ENCODE measurements at regions not wholly inside any gene's neighbourhood (a gene's known extent, or its start where the extent isn't known, plus 50 kb on each side); places are given as distances from the start of the nearest gene placed in this dataset.
"Not testable (repeated sequence)": the region's sequence is repeated elsewhere in the genome, so short reads cannot be mapped to it uniquely, and the experiment has no call there.

- Histone ChIP-seq H3K27ac (ENCODE audit: low read depth, low read length) (no peak overlapping the region), H3K9me3 (ENCODE audit: control insufficient read depth, insufficient read depth, low read length) (no peaks in the 10 kb centered on the region), H3K9ac (ENCODE audit: low read depth, low read length) (no peak overlapping the region), H3K4me3 (ENCODE audit: low read depth, low read length) (no peak overlapping the region), H3K4me1 (ENCODE audit: control insufficient read depth, insufficient read depth, low read length) (no peaks in the 10 kb centered on the region), H3K27me3 (ENCODE audit: control insufficient read depth, insufficient read depth, low read length) (no peaks in the 10 kb centered on the region), H3K36me3 (ENCODE audit: control insufficient read depth, insufficient read depth, low read length) (no peaks in the 10 kb centered on the region)
Measured at GRCh38 chr1:65629788-65630187, 162.9 kb upstream of the PDE4B start.

- H3K27me3 ChIP-seq (ENCODE audit: control insufficient read depth, insufficient read depth, low read length) = no peaks in the 10 kb centered on the region
- H3K36me3 ChIP-seq (ENCODE audit: control insufficient read depth, insufficient read depth, low read length) = no peaks in the 10 kb centered on the region
- no peak overlapping the region for H3K27ac ChIP-seq (ENCODE audit: low read depth, low read length)
- no peaks in the 10 kb centered on the region for H3K9me3 ChIP-seq (ENCODE audit: control insufficient read depth, insufficient read depth, low read length)
- no peak overlapping the region for H3K9ac ChIP-seq (ENCODE audit: low read depth, low read length)
- H3K4me3 ChIP-seq (ENCODE audit: low read depth, low read length) = no peak overlapping the region
- H3K4me1 ChIP-seq (ENCODE audit: control insufficient read depth, insufficient read depth, low read length) = no peaks in the 10 kb centered on the region
Measured at GRCh38 chr1:65630855-65631254, 161.8 kb upstream of the PDE4B start.

GRCh38 chr1:65632235-65632634 is 160.5 kb upstream of the PDE4B start:
- Histone ChIP-seq H3K27ac (ENCODE audit: low read depth, low read length) (no peak overlapping the region), H3K27me3 (ENCODE audit: control insufficient read depth, insufficient read depth, low read length) (no peaks in the 10 kb centered on the region), H3K9ac (ENCODE audit: low read depth, low read length) (no peak overlapping the region), H3K9me3 (ENCODE audit: control insufficient read depth, insufficient read depth, low read length) (no peaks in the 10 kb centered on the region), H3K4me3 (ENCODE audit: low read depth, low read length) (no peak overlapping the region), H3K4me1 (ENCODE audit: control insufficient read depth, insufficient read depth, low read length) (no peaks in the 10 kb centered on the region), H3K36me3 (ENCODE audit: control insufficient read depth, insufficient read depth, low read length) (no peaks in the 10 kb centered on the region)

- no peak overlapping the region for H3K4me3 ChIP-seq (ENCODE audit: low read depth, low read length)
Measured at GRCh38 chr1:65640046-65640445, 152.6 kb upstream of the PDE4B start.

GRCh38 chr1:65649185-65649584 is 143.5 kb upstream of the PDE4B start:
- not testable (repeated sequence) for H3K27me3 ChIP-seq (ENCODE audit: control insufficient read depth, insufficient read depth, low read length); H3K9me3 ChIP-seq (ENCODE audit: control insufficient read depth, insufficient read depth, low read length); H3K4me1 ChIP-seq (ENCODE audit: control insufficient read depth, insufficient read depth, low read length); H3K27ac ChIP-seq (ENCODE audit: low read depth, low read length); H3K9ac ChIP-seq (ENCODE audit: low read depth, low read length); H3K36me3 ChIP-seq (ENCODE audit: control insufficient read depth, insufficient read depth, low read length); H3K4me3 ChIP-seq (ENCODE audit: low read depth, low read length)

More at GRCh38 chr1:65640046-65640445, 152.6 kb upstream of the PDE4B start:
- Histone ChIP-seq H3K4me1 (ENCODE audit: control insufficient read depth, insufficient read depth, low read length) (no peaks in the 10 kb centered on the region), H3K27me3 (ENCODE audit: control insufficient read depth, insufficient read depth, low read length) (no peaks in the 10 kb centered on the region), H3K27ac (ENCODE audit: low read depth, low read length) (no peak overlapping the region), H3K9me3 (ENCODE audit: control insufficient read depth, insufficient read depth, low read length) (no peaks in the 10 kb centered on the region), H3K36me3 (ENCODE audit: control insufficient read depth, insufficient read depth, low read length) (no peaks in the 10 kb centered on the region), H3K9ac (ENCODE audit: low read depth, low read length) (no peak overlapping the region)

- no peaks in the 10 kb centered on the region for H3K36me3 ChIP-seq (ENCODE audit: control insufficient read depth, insufficient read depth, low read length)
Measured at GRCh38 chr1:65650682-65651081, 142.0 kb upstream of the PDE4B start.

GRCh38 chr1:65654526-65654925 is 138.2 kb upstream of the PDE4B start:
- not testable (repeated sequence) for H3K27ac ChIP-seq (ENCODE audit: low read depth, low read length); H3K36me3 ChIP-seq (ENCODE audit: control insufficient read depth, insufficient read depth, low read length); H3K4me3 ChIP-seq (ENCODE audit: low read depth, low read length); H3K9ac ChIP-seq (ENCODE audit: low read depth, low read length); H3K27me3 ChIP-seq (ENCODE audit: control insufficient read depth, insufficient read depth, low read length); H3K4me1 ChIP-seq (ENCODE audit: control insufficient read depth, insufficient read depth, low read length); H3K9me3 ChIP-seq (ENCODE audit: control insufficient read depth, insufficient read depth, low read length)

More at GRCh38 chr1:65650682-65651081, 142.0 kb upstream of the PDE4B start:
- Histone ChIP-seq H3K9me3 (ENCODE audit: control insufficient read depth, insufficient read depth, low read length) (peaks cover 9% of the 10 kb centered on the region; the same call in 1 of the 2 replicates), H3K27ac (ENCODE audit: low read depth, low read length) (no peak overlapping the region), H3K27me3 (ENCODE audit: control insufficient read depth, insufficient read depth, low read length) (no peaks in the 10 kb centered on the region), H3K9ac (ENCODE audit: low read depth, low read length) (no peak overlapping the region), H3K4me1 (ENCODE audit: control insufficient read depth, insufficient read depth, low read length) (no peaks in the 10 kb centered on the region), H3K4me3 (ENCODE audit: low read depth, low read length) (no peak overlapping the region)

GRCh38 chr1:65657609-65658008 is 135.1 kb upstream of the PDE4B start:
- H3K4me3 ChIP-seq (ENCODE audit: low read depth, low read length); H3K36me3 ChIP-seq (ENCODE audit: control insufficient read depth, insufficient read depth, low read length); H3K27me3 ChIP-seq (ENCODE audit: control insufficient read depth, insufficient read depth, low read length); H3K4me1 ChIP-seq (ENCODE audit: control insufficient read depth, insufficient read depth, low read length); H3K27ac ChIP-seq (ENCODE audit: low read depth, low read length); H3K9ac ChIP-seq (ENCODE audit: low read depth, low read length); H3K9me3 ChIP-seq (ENCODE audit: control insufficient read depth, insufficient read depth, low read length): not testable (repeated sequence)

GRCh38 chr1:65658122-65658521 is 134.6 kb upstream of the PDE4B start:
- Histone ChIP-seq H3K27me3 (ENCODE audit: control insufficient read depth, insufficient read depth, low read length) (no peaks in the 10 kb centered on the region), H3K4me3 (ENCODE audit: low read depth, low read length) (no peak overlapping the region), H3K36me3 (ENCODE audit: control insufficient read depth, insufficient read depth, low read length) (no peaks in the 10 kb centered on the region), H3K9ac (ENCODE audit: low read depth, low read length) (no peak overlapping the region), H3K27ac (ENCODE audit: low read depth, low read length) (no peak overlapping the region), H3K9me3 (ENCODE audit: control insufficient read depth, insufficient read depth, low read length) (no peaks in the 10 kb centered on the region), H3K4me1 (ENCODE audit: control insufficient read depth, insufficient read depth, low read length) (no peaks in the 10 kb centered on the region)

- Histone ChIP-seq H3K9me3 (ENCODE audit: control insufficient read depth, insufficient read depth, low read length) (no peaks in the 10 kb centered on the region), H3K27ac (ENCODE audit: low read depth, low read length) (peak overlapping the region; percentile 33), H3K9ac (ENCODE audit: low read depth, low read length) (no peak overlapping the region)
Measured at GRCh38 chr1:65668368-65668767, 124.3 kb upstream of the PDE4B start.

GRCh38 chr1:65670518-65670917 is 122.2 kb upstream of the PDE4B start:
- H3K4me3 ChIP-seq (ENCODE audit: low read depth, low read length) = no peak overlapping the region
- no peak overlapping the region for H3K9ac ChIP-seq (ENCODE audit: low read depth, low read length)
- no peak overlapping the region for H3K27ac ChIP-seq (ENCODE audit: low read depth, low read length)
- H3K36me3 ChIP-seq (ENCODE audit: control insufficient read depth, insufficient read depth, low read length) = no peaks in the 10 kb centered on the region
- H3K9me3 ChIP-seq (ENCODE audit: control insufficient read depth, insufficient read depth, low read length) = no peaks in the 10 kb centered on the region
- H3K27me3 ChIP-seq (ENCODE audit: control insufficient read depth, insufficient read depth, low read length) = no peaks in the 10 kb centered on the region
- H3K4me1 ChIP-seq (ENCODE audit: control insufficient read depth, insufficient read depth, low read length) = no peaks in the 10 kb centered on the region

More at GRCh38 chr1:65668368-65668767, 124.3 kb upstream of the PDE4B start:
- Histone ChIP-seq H3K36me3 (ENCODE audit: control insufficient read depth, insufficient read depth, low read length) (no peaks in the 10 kb centered on the region), H3K4me1 (ENCODE audit: control insufficient read depth, insufficient read depth, low read length) (no peaks in the 10 kb centered on the region), H3K27me3 (ENCODE audit: control insufficient read depth, insufficient read depth, low read length) (no peaks in the 10 kb centered on the region), H3K4me3 (ENCODE audit: low read depth, low read length) (no peak overlapping the region)

- Histone ChIP-seq H3K9me3 (ENCODE audit: control insufficient read depth, insufficient read depth, low read length) (no peaks in the 10 kb centered on the region), H3K4me3 (ENCODE audit: low read depth, low read length) (no peak overlapping the region), H3K36me3 (ENCODE audit: control insufficient read depth, insufficient read depth, low read length) (no peaks in the 10 kb centered on the region), H3K27ac (ENCODE audit: low read depth, low read length) (no peak overlapping the region), H3K9ac (ENCODE audit: low read depth, low read length) (no peak overlapping the region), H3K27me3 (ENCODE audit: control insufficient read depth, insufficient read depth, low read length) (no peaks in the 10 kb centered on the region), H3K4me1 (ENCODE audit: control insufficient read depth, insufficient read depth, low read length) (no peaks in the 10 kb centered on the region)
Measured at GRCh38 chr1:65674522-65674921, 118.2 kb upstream of the PDE4B start.
